ENCODE measurements at regions not wholly inside any gene's neighbourhood (a gene's known extent, or its start where the extent isn't known, plus 50 kb on each side); places are given as distances from the start of the nearest gene placed in this dataset.

DNA sequence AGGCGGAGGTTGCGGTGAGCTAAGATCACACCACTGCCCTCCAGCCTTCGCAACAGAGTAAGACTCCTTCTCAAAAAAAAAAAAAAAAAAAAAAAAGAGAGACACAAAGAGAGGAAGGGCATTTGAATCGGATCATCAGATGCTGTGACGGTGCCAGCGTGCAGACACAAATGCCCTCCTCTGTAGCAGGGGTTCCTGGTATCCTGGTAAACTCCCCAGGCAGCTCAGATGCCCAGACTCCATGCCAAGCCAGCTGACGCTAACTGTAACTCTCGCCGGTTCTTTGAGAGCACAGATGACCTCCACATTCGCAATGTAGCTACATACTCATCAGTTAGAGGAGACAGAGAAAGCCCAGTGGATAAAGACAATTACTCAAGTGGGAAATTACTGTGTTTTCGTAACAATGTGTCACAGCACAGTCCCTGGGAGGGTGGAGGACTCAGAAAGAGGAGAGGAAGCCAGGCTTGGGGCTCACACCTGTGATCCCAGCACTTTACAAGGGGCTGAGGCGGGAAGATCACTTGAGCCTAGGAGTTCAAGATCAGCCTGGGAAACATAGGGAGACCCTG, 153.1 kb downstream of the BRD1 start:
- no peak for TF ChIP-seq CTCF (conservative IDR thresholded peaks at IDR 0.05; ENCODE audit: low read depth in 2 of 2)
- TF ChIP-seq POLR2AphosphoS5 (IDR thresholded peaks at IDR 0.05; ENCODE audit: low read depth) = no peak

Measured in GM23338 (cell line).